Transverse colon (tissue), 3 donors: ENCODE measurements at regions not wholly inside any gene's neighbourhood (a gene's known extent, or its start where the extent isn't known, plus 50 kb on each side); places are given as distances from the start of the nearest gene placed in this dataset.

Experiments
- CTCF ChIP-seq, 5 experiments: fragments of 200-600 bp in 3 of 5; fragments of 450-650 bp in 2 of 5; sonication (generic) in 3 of 5; IDR thresholded peaks; 1 replicate in 2 of 5; 2 replicates in 3 of 5; pipeline ENCODE4 v1.5.1; 2016 to 2017; ENCODE audit warnings: antibody characterized with exemption in 5 of 5, inconsistent platforms in 3 of 5, mild to moderate bottlenecking in 2 of 5, moderate library complexity in 1 of 5
- EP300 ChIP-seq: sonication (generic); formaldehyde crosslinking; IDR thresholded peaks from one replicate; pipeline ENCODE4 v1.6.1; 2017; ENCODE audit warnings: antibody characterized with exemption, low read depth

- TF ChIP-seq EP300 = no peak
- no peak for TF ChIP-seq CTCF (IDR thresholded peaks at IDR 0.05)
These were observed 153.0 kb downstream of the ANXA2 start for GRCh38 chr15:60244813-60245212.
